Esophagus muscularis mucosa (tissue), 3 donors: ENCODE measurements at regions not wholly inside any gene's neighbourhood (a gene's known extent, or its start where the extent isn't known, plus 50 kb on each side); places are given as distances from the start of the nearest gene placed in this dataset.

Experiments
- POLR2A ChIP-seq: fragments of 450-650 bp; IDR thresholded peaks from one replicate; pipeline ENCODE4 v1.6.1; 2017; ENCODE audit warnings: antibody characterized with exemption, moderate library complexity, mild to moderate bottlenecking, low read depth
- TF ChIP-seq, protein P1 (sequence below), 3 experiments: fragments of 200-600 bp in 2 of 3; fragments of 450-650 bp in 1 of 3; sonication (generic) in 2 of 3; IDR thresholded peaks; one replicate each; pipeline ENCODE4 v1.5.1; 2017 to 2019; ENCODE audit warnings: antibody characterized with exemption in 3 of 3, mild to moderate bottlenecking in 2 of 3, moderate library complexity in 1 of 3

DNA sequence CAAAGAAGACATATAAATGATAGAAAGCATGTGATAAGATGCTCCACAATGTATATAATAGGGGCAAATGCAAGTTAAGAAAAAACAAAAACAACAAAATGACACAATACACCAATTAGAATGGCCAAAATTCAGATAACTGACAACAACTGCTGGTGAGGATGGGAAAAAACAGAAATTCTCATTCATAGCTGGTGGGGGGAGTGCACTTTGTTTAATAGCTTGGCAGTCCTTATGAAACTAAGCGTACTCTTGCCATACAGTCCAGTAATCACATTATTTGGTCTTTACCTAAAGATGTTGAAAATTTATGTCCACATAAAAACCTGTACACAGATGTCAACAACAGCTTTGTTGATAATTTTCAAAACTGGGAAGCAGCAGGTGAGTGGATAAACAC lies 791.1 kb upstream of the CDH10 start:
- TF ChIP-seq POLR2A, result no peak
- TF ChIP-seq, protein P1, sequence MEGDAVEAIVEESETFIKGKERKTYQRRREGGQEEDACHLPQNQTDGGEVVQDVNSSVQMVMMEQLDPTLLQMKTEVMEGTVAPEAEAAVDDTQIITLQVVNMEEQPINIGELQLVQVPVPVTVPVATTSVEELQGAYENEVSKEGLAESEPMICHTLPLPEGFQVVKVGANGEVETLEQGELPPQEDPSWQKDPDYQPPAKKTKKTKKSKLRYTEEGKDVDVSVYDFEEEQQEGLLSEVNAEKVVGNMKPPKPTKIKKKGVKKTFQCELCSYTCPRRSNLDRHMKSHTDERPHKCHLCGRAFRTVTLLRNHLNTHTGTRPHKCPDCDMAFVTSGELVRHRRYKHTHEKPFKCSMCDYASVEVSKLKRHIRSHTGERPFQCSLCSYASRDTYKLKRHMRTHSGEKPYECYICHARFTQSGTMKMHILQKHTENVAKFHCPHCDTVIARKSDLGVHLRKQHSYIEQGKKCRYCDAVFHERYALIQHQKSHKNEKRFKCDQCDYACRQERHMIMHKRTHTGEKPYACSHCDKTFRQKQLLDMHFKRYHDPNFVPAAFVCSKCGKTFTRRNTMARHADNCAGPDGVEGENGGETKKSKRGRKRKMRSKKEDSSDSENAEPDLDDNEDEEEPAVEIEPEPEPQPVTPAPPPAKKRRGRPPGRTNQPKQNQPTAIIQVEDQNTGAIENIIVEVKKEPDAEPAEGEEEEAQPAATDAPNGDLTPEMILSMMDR (IDR thresholded peaks at IDR 0.05), result no peak
